BJ (cell line): ENCODE measurements at regions not wholly inside any gene's neighbourhood (a gene's known extent, or its start where the extent isn't known, plus 50 kb on each side); places are given as distances from the start of the nearest gene placed in this dataset.

ENCODE experiments used
- CTCF ChIA-PET: fragments of 350-600 bp; formaldehyde crosslinking; extraction: SDS; loops from one replicate; lab custom pipeline; 2021; ENCODE audit warnings: antibody characterized with exemption, inconsistent platforms; lab: Yijun Ruan, JAX
- POLR2A ChIA-PET: fragments of 300-600 bp; sonication (Branson Sonifier 250); formaldehyde crosslinking; extraction: SDS; loops from one replicate; lab custom pipeline; 2021; ENCODE audit warnings: antibody characterized with exemption; lab: Charles Lee
- DNase-seq: peaks from one replicate; pipeline ENCODE4 v3.0.0-alpha.2; 2011; ENCODE audit warnings: low read depth
- H3K27me3 ChIP-seq: 2 replicates; pipeline ENCODE4 v1.6.0; 2011; ENCODE audit warnings: low read length; ENCODE audit not compliant: control insufficient read depth, insufficient read depth
- H3K36me3 ChIP-seq: 2 replicates; pipeline ENCODE4 v1.5.1; 2011; ENCODE audit warnings: low read length; ENCODE audit not compliant: control insufficient read depth, insufficient read depth
- H3K4me3 ChIP-seq: 2 replicates; pipeline ENCODE4 v1.5.1; 2011; ENCODE audit warnings: low read depth, mild to moderate bottlenecking, control low read depth, low read length
- TF ChIP-seq, protein P1 (sequence below): IDR thresholded peaks from 2 replicates; pipeline ENCODE4 v1.5.1; 2011; ENCODE audit warnings: low read depth, mild to moderate bottlenecking, control low read depth, inconsistent platforms, low read length, moderate library complexity; ENCODE audit not compliant: insufficient read depth

DNA sequence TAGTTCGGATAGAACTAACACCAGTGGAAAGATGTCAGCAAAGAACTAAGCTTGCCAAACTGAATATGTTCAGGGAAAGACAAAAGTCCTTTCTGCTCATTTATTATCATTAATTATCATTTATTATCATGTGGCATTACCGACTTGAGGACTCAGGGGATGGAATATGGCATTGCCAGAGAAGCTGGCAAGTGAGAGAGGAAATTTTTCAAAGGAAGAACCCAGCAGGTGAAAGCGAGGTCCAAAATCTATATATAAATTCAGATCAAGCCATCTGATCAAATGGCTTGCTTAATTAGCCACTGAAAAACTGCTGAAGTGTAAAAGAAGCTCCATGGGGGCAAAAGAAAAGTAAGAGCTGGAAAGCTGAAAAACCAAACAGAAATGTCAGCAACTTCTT is 1049.6 kb upstream of the SEMA6A start:
- POLR2A ChIA-PET = no interaction called here
- H3K4me3 ChIP-seq = no peak overlapping the region
- TF ChIP-seq, protein P1, sequence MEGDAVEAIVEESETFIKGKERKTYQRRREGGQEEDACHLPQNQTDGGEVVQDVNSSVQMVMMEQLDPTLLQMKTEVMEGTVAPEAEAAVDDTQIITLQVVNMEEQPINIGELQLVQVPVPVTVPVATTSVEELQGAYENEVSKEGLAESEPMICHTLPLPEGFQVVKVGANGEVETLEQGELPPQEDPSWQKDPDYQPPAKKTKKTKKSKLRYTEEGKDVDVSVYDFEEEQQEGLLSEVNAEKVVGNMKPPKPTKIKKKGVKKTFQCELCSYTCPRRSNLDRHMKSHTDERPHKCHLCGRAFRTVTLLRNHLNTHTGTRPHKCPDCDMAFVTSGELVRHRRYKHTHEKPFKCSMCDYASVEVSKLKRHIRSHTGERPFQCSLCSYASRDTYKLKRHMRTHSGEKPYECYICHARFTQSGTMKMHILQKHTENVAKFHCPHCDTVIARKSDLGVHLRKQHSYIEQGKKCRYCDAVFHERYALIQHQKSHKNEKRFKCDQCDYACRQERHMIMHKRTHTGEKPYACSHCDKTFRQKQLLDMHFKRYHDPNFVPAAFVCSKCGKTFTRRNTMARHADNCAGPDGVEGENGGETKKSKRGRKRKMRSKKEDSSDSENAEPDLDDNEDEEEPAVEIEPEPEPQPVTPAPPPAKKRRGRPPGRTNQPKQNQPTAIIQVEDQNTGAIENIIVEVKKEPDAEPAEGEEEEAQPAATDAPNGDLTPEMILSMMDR = no peak
- CTCF ChIA-PET = interaction anchor here (0.9 kb wide), 1 partner anchor 19 kb away, joined by 3 read pairs; no protein-coding TSS in a partner anchor
- H3K27me3 ChIP-seq = no peaks in the 10 kb centered on the region
- no peak for DNase-seq
- H3K36me3 ChIP-seq = no peaks in the 10 kb centered on the region

DNA sequence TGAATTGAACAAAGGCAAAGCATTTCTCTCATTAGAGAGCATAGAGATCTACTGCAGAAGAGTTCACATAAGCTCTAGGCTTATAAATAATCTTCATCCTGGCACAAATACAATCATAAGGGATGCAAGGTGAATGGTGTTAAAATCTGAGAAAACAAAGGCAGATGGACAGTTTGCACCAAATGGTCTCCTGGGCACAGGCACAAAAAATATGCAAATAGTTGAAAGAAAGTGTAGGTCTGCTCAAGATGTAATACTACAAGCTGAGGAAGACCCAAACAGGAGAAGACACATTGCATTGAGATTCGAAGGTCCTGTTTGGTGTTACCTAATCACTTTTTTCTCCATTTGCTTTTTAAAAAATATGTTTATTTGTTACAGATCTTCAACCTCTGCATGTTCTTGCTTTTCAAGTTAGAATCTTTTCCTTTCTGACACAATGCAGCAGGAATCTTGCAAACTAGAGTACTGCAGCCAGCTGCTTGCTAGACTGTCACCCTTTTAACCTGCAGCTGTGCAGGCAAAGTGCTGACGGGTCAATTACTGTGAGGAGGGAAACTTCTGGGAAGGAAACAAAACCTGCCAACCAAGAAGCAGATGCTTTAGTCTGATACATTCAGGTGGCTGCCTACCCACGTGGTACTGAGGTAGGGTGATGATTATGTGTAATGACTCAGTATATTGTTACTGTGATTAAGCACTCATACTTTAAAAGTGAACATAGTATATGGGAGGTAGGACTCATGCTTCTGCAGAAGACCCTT is 1048.6 kb upstream of the SEMA6A start:
- peak; percentile 10 for DNase-seq
- POLR2A ChIA-PET = no interaction called here
- no peaks in the 10 kb centered on the region for H3K27me3 ChIP-seq
- H3K36me3 ChIP-seq = no peaks in the 10 kb centered on the region
- TF ChIP-seq, protein P1 = no peak
- no peak overlapping the region for H3K4me3 ChIP-seq
- CTCF ChIA-PET = interaction anchor here (0.9 kb wide), 1 partner anchor 20 kb away, joined by 3 read pairs; no protein-coding TSS in a partner anchor

DNA sequence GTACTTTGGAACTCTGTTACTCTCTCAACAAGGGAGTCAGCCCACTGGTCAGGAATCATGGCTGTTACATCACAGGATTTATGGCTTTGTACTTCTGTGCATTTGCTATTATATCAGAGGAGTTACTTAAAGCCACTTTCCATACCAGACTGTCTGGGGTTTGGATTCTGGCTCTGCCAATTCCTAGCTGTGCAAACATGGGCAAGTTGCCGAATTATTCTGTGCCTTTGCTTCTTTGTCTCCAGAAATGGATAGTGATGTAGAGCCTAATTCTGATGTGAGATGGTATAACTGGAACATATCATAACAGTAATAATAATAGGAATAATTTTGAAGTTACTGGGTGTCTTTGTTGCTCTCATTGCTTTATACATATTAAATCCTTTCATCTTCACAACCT is 1047.3 kb upstream of the SEMA6A start:
- Histone ChIP-seq H3K36me3 (no peaks in the 10 kb centered on the region), H3K27me3 (no peaks in the 10 kb centered on the region), H3K4me3 (no peak overlapping the region)
- ChIA-PET CTCF (no interaction called here), POLR2A (no interaction called here)
- no peak for DNase-seq
- TF ChIP-seq, protein P1 = no peak

DNA sequence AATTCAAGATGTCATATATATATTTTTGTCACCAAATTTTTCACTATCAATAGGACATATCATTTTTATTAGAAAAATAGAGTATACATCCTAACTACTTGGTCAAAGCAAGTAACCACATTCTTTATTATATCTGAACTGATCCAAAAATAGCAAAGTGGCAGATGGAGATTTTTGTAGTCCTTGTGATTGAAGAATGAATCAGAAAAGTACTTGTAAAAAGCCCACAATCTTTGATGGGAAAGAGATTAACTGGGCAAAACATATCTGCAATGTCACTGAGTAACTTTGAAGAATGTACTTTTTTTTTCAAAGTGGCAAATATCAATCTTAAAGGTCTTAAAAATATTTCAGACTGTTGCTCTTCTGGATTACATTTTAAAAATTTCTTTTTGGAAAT is 1040.6 kb upstream of the SEMA6A start:
- no peaks in the 10 kb centered on the region for H3K27me3 ChIP-seq
- TF ChIP-seq, protein P1 = no peak
- CTCF ChIA-PET = interaction anchor here (1.0 to 1.4 kb wide), 2 partner anchors 13 to 24 kb away, joined by 3 read pairs; no protein-coding TSS in a partner anchor
- POLR2A ChIA-PET = no interaction called here
- peak; percentile 20 for DNase-seq
- no peak overlapping the region for H3K4me3 ChIP-seq
- no peaks in the 10 kb centered on the region for H3K36me3 ChIP-seq

DNA sequence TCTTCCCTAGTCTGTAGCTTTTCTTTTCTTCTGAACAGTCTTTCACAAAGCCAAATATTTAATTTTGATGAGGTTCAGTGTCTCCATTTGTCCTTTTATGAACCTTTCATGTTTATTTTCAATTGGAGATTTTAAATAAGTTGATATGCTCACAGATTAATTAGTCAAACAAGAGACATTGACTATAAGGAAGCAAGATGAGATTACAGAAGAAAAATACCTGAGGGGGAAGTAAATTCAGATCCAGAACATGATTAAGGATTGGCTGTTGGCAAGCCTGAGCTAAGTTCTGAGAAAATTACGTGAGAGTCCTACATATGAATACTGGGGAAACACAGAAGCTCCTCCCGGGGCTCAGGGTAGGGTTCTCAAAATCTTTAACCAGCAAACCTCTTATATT is 1039.8 kb upstream of the SEMA6A start:
- TF ChIP-seq, protein P1 = no peak
- H3K4me3 ChIP-seq = no peak overlapping the region
- POLR2A ChIA-PET = no interaction called here
- CTCF ChIA-PET = interaction anchor here (1.0 to 1.4 kb wide), 2 partner anchors 12 to 24 kb away, joined by 3 read pairs; no protein-coding TSS in a partner anchor
- no peak for DNase-seq
- no peaks in the 10 kb centered on the region for H3K27me3 ChIP-seq
- H3K36me3 ChIP-seq = no peaks in the 10 kb centered on the region
